GM12878 (cell line): ENCODE measurements at regions not wholly inside any gene's neighbourhood (a gene's known extent, or its start where the extent isn't known, plus 50 kb on each side); places are given as distances from the start of the nearest gene placed in this dataset.

Experiments used
- CREB1 ChIP-seq: IDR thresholded peaks from 2 replicates; pipeline ENCODE4 v1.6.1; 2012; ENCODE audit warnings: low read depth, mild to moderate bottlenecking, inconsistent platforms
- TF ChIP-seq, protein P1 (sequence below), 3 experiments: IDR thresholded peaks in 2 of 3; conservative IDR thresholded peaks in 1 of 3; 2 replicates each; pipeline ENCODE4 v1.5.1; 2011; ENCODE audit warnings: low read depth in 3 of 3, low read length in 3 of 3, mild to moderate bottlenecking in 3 of 3, control low read depth in 2 of 3, moderate library complexity in 2 of 3, inconsistent platforms in 1 of 3, mixed read lengths in 1 of 3; ENCODE audit not compliant: control insufficient read depth in 2 of 3, insufficient read depth in 1 of 3; ENCODE audit errors: extremely low read depth in 1 of 3

GRCh38 chr5:4777435-4777834, 362.7 kb upstream of the ADAMTS16 start:
- TF ChIP-seq, protein P1, sequence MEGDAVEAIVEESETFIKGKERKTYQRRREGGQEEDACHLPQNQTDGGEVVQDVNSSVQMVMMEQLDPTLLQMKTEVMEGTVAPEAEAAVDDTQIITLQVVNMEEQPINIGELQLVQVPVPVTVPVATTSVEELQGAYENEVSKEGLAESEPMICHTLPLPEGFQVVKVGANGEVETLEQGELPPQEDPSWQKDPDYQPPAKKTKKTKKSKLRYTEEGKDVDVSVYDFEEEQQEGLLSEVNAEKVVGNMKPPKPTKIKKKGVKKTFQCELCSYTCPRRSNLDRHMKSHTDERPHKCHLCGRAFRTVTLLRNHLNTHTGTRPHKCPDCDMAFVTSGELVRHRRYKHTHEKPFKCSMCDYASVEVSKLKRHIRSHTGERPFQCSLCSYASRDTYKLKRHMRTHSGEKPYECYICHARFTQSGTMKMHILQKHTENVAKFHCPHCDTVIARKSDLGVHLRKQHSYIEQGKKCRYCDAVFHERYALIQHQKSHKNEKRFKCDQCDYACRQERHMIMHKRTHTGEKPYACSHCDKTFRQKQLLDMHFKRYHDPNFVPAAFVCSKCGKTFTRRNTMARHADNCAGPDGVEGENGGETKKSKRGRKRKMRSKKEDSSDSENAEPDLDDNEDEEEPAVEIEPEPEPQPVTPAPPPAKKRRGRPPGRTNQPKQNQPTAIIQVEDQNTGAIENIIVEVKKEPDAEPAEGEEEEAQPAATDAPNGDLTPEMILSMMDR (IDR thresholded peaks at IDR 0.05 in 2 of 3, conservative IDR thresholded peaks at IDR 0.05 in 1 of 3; ENCODE audit: control insufficient read depth in 2 of 3, extremely low read depth in 1 of 3, insufficient read depth in 1 of 3, low read depth in 3 of 3, low read length in 3 of 3), result no peak
- no peak for TF ChIP-seq CREB1
